ENCODE measurements at regions not wholly inside any gene's neighbourhood (a gene's known extent, or its start where the extent isn't known, plus 50 kb on each side); places are given as distances from the start of the nearest gene placed in this dataset.

DNA sequence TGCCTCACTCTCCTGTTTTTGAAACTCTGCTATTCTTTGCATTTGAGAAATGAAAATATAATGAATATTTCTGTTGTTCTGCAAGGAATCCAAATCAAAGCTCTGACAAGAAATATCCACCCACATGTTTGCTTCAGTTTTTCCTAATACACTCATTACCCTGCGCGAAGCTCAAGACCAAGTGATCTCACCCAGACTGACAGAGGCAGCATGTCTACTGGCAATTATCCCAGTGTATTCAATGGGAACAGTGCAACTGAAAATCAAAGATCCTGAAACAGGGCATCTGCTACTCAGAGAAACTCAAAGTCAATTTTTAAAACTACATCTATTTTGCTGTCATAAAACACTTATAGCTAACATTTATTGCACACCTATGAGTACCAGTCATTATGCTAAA is 321.0 kb upstream of the LRRC7 start:
- Histone ChIP-seq H3K9ac (ENCODE audit: low read length) (no peak overlapping the region), H3K4me3 (ENCODE audit: low read depth, low read length, poor library complexity, severe bottlenecking) (no peak overlapping the region), H3K27me3 (ENCODE audit: insufficient read depth, low read length) (no peaks in the 10 kb centered on the region), H3F3A (ENCODE audit: insufficient read depth, low read length) (no peaks in the 10 kb centered on the region), H2AFZ (ENCODE audit: low read length) (no peak overlapping the region), H3K9me3 (ENCODE audit: low read length) (no peaks in the 10 kb centered on the region), H3K9me2 (ENCODE audit: low read depth, low read length) (no peaks in the 10 kb centered on the region), H3K79me2 (ENCODE audit: insufficient read depth, low read length) (no peaks in the 10 kb centered on the region), H4K20me1 (ENCODE audit: insufficient read depth, low read length) (no peaks in the 10 kb centered on the region), H3K27ac (ENCODE audit: low read depth, low read length, poor library complexity, severe bottlenecking) (no peak overlapping the region), H3K4me1 (ENCODE audit: insufficient read depth, low read length, severe bottlenecking) (no peaks in the 10 kb centered on the region), H3K4me2 (ENCODE audit: low read length) (no peak overlapping the region), H3K36me3 (ENCODE audit: insufficient read depth, low read length) (no peaks in the 10 kb centered on the region)
- TF ChIP-seq, protein P1, sequence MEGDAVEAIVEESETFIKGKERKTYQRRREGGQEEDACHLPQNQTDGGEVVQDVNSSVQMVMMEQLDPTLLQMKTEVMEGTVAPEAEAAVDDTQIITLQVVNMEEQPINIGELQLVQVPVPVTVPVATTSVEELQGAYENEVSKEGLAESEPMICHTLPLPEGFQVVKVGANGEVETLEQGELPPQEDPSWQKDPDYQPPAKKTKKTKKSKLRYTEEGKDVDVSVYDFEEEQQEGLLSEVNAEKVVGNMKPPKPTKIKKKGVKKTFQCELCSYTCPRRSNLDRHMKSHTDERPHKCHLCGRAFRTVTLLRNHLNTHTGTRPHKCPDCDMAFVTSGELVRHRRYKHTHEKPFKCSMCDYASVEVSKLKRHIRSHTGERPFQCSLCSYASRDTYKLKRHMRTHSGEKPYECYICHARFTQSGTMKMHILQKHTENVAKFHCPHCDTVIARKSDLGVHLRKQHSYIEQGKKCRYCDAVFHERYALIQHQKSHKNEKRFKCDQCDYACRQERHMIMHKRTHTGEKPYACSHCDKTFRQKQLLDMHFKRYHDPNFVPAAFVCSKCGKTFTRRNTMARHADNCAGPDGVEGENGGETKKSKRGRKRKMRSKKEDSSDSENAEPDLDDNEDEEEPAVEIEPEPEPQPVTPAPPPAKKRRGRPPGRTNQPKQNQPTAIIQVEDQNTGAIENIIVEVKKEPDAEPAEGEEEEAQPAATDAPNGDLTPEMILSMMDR (IDR thresholded peaks at IDR 0.05; ENCODE audit: low read length) = no peak
- no peak for TF ChIP-seq EZH2 (IDR thresholded peaks at IDR 0.05; ENCODE audit: borderline replicate concordance, low read length)

GRCh38 chr1:69252696-69253095 is 315.0 kb upstream of the LRRC7 start:
- Histone ChIP-seq H3K4me2 (ENCODE audit: low read length) (no peak overlapping the region), H3F3A (ENCODE audit: insufficient read depth, low read length) (no peaks in the 10 kb centered on the region), H3K9me2 (ENCODE audit: low read depth, low read length) (no peaks in the 10 kb centered on the region), H3K4me3 (ENCODE audit: low read depth, low read length, poor library complexity, severe bottlenecking) (no peak overlapping the region), H4K20me1 (ENCODE audit: insufficient read depth, low read length) (no peaks in the 10 kb centered on the region), H3K36me3 (ENCODE audit: insufficient read depth, low read length) (no peaks in the 10 kb centered on the region), H3K79me2 (ENCODE audit: insufficient read depth, low read length) (no peaks in the 10 kb centered on the region), H3K27me3 (ENCODE audit: insufficient read depth, low read length) (no peaks in the 10 kb centered on the region), H3K27ac (ENCODE audit: low read depth, low read length, poor library complexity, severe bottlenecking) (no peak overlapping the region), H3K4me1 (ENCODE audit: insufficient read depth, low read length, severe bottlenecking) (no peaks in the 10 kb centered on the region), H3K9me3 (ENCODE audit: low read length) (no peaks in the 10 kb centered on the region), H2AFZ (ENCODE audit: low read length) (no peak overlapping the region), H3K9ac (ENCODE audit: low read length) (no peak overlapping the region)
- TF ChIP-seq, protein P1 (IDR thresholded peaks at IDR 0.05; ENCODE audit: low read length) = no peak
- TF ChIP-seq EZH2 (IDR thresholded peaks at IDR 0.05; ENCODE audit: borderline replicate concordance, low read length) = no peak

DNA sequence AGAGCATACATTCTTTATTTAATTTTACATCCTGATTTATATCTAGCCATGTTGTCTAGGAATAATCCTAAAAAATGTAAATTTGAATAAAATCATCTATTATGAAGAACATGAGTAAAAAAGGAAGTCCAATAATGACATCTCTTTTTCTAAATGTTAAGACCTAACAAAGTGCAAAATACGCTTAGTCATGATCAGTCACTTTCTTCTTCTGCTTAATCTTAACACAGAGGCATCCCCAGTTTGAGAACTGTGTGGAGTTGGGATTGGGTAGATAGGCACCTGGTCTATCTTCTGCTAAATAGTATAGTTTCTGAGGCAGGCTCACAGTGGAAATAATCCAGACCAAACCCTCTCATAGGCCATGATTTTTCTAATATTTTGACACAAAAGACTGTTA is 311.7 kb upstream of the LRRC7 start:
- Histone ChIP-seq H3K9me2 (ENCODE audit: low read depth, low read length) (no peaks in the 10 kb centered on the region), H3K4me2 (ENCODE audit: low read length) (no peak overlapping the region), H3K9ac (ENCODE audit: low read length) (no peak overlapping the region), H3K36me3 (ENCODE audit: insufficient read depth, low read length) (no peaks in the 10 kb centered on the region), H3K79me2 (ENCODE audit: insufficient read depth, low read length) (no peaks in the 10 kb centered on the region), H3K4me3 (ENCODE audit: low read depth, low read length, poor library complexity, severe bottlenecking) (no peak overlapping the region), H3K9me3 (ENCODE audit: low read length) (no peaks in the 10 kb centered on the region), H3F3A (ENCODE audit: insufficient read depth, low read length) (no peaks in the 10 kb centered on the region), H2AFZ (ENCODE audit: low read length) (no peak overlapping the region), H3K27me3 (ENCODE audit: insufficient read depth, low read length) (no peaks in the 10 kb centered on the region), H4K20me1 (ENCODE audit: insufficient read depth, low read length) (no peaks in the 10 kb centered on the region), H3K27ac (ENCODE audit: low read depth, low read length, poor library complexity, severe bottlenecking) (no peak overlapping the region), H3K4me1 (ENCODE audit: insufficient read depth, low read length, severe bottlenecking) (no peaks in the 10 kb centered on the region)
- TF ChIP-seq, protein P1 (IDR thresholded peaks at IDR 0.05; ENCODE audit: low read length) = no peak
- no peak for TF ChIP-seq EZH2 (IDR thresholded peaks at IDR 0.05; ENCODE audit: borderline replicate concordance, low read length)
